ENCODE measurements at regions not wholly inside any gene's neighbourhood (a gene's known extent, or its start where the extent isn't known, plus 50 kb on each side); places are given as distances from the start of the nearest gene placed in this dataset.

DNA sequence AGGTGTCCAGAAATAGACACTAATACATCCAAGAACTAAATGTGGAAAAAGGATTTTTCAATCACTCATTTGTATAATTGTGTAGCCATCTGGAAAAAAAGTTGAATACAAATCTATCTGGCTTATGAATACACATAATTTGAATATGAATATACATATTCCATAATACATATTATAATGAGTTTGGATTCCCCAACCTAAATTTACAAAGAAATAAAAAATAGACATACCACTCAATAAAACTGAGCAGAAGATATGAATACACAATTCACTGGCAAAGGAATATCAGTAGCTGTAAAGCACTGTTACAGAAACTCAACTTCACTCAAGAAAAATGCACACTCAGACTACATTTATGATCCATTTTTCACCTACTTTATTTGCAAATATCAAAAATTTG is 121.9 kb upstream of the EDIL3 start:
- TF ChIP-seq POLR2A (IDR thresholded peaks at IDR 0.05) (no peak), POLR2AphosphoS5 (IDR thresholded peaks at IDR 0.05) (no peak), EP300 (IDR thresholded peaks at IDR 0.05) (no peak)
- TF ChIP-seq, protein P1, sequence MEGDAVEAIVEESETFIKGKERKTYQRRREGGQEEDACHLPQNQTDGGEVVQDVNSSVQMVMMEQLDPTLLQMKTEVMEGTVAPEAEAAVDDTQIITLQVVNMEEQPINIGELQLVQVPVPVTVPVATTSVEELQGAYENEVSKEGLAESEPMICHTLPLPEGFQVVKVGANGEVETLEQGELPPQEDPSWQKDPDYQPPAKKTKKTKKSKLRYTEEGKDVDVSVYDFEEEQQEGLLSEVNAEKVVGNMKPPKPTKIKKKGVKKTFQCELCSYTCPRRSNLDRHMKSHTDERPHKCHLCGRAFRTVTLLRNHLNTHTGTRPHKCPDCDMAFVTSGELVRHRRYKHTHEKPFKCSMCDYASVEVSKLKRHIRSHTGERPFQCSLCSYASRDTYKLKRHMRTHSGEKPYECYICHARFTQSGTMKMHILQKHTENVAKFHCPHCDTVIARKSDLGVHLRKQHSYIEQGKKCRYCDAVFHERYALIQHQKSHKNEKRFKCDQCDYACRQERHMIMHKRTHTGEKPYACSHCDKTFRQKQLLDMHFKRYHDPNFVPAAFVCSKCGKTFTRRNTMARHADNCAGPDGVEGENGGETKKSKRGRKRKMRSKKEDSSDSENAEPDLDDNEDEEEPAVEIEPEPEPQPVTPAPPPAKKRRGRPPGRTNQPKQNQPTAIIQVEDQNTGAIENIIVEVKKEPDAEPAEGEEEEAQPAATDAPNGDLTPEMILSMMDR (IDR thresholded peaks at IDR 0.05) = no peak

Measured in sigmoid colon (tissue), 4 donors.